NCI-H2081 treated with DMSO at 0.1 percent for 48 hours (cell line): ENCODE measurements at regions not wholly inside any gene's neighbourhood (a gene's known extent, or its start where the extent isn't known, plus 50 kb on each side); places are given as distances from the start of the nearest gene placed in this dataset.
"Not testable (repeated sequence)": the region's sequence is repeated elsewhere in the genome, so short reads cannot be mapped to it uniquely, and the experiment has no call there.

ENCODE experiments used
- DNase-seq: peaks from one replicate; lab custom pipeline; 2025; lab: John Stamatoyannopoulos, UW

DNA sequence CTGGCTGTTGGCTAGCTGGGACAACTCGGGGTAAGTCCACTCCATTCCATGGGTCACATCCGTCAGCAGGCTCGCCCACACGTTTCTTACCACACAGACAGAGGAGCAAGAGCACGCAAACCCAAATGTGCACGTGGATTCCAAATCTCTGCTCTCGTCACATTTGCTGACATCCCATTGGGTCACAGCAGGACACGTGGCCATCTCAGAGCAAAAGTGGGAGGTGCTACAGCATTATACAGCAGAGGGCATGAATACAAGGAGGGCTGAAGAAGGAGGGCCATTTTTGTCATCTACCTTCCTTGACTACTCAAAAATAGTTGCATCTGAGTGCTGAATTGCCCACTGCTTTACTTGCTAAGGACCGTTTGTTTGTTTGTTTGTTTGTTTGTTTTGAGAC, 84.7 kb downstream of the RBBP6 start:
- no peak for DNase-seq

DNA sequence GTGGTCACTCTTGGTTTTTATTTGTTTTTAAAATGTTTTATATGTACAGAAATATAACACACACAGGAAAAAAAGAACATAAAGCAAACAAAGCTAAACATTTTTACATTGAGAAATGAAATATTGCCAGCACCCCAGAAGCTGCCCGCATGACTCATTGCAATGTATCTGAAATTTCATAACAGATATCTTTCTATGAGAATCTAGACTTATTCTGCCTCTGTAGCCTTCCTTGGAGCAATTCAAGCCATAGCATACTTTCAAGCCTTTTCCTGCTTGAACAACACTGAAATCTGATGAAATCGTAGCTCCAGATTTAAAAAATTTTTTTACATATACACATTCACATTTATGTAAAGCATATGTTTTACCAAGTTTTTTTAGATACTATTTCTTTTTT, 86.9 kb downstream of the RBBP6 start:
- no peak for DNase-seq

DNA sequence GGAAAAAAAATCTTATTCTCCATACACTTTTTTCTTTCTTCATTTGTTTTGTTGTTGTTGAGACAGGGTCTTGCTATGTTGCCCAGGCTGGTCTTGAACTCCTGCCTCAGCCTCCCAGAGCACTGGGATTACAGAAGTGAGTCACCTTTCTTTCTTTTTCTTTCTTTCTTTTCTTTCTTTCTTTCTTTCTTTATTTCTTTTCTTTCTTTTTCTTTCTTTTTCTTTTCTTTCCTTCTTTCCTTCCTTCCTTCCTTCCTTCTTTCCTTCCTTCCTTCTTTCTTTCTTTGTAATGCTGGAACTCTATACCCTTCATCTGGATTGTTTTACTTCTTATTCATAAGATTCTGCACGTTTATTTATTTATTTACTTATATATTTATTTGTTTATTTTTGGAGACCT, 94.5 kb upstream of the TNRC6A start:
- DNase-seq = no peak

DNA sequence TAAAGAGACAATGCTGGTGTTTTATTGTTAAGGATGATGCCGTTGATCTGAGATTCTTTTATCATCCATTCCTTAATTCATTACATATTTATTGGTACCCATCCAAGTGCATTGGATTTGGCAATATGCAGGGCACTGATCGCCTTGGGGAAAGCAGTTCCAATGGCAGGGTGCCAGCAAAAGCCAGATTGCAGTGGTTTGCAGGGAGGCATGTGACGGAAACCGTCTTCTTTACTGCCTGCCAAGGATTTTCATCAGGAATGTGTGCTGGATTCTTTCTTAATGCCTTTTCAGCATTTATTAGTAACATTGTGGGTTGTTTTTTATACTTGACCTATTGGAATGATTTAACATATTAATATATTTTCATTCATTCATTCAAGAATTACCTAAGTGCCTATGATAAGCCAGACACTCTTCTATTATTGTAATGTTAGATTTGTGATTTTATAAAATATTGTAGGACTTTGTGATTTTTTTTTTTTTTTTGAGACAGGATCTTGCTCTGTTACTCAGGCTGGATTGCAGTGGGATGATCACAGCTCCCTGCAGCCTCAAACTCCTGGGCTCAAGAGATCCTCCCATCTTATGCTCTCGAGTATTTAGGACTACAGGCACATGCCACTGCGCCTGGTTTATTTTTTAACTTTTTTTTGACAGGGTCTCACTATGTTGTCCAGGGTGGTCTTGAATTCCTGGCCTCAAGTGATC, 93.4 kb upstream of the TNRC6A start:
- DNase-seq = no peak

DNA sequence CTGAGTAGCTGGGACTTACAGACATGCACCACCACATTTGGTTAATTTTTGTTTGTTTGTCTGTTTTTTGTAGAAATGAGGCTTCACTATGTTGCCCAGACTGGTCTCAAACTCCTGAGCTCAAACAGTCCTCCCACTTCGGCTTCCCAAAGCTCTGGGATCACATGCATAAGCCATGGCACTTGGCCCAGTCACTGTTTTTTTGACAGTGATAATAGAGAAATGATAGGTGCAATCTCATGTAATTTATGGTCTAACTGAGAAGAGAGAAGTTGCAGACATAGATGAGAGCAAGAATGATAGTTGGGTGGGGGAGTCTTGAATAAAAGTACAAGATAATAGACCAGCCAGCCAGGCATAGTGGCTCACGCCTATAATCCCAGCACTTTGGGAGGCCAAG, 89.7 kb upstream of the TNRC6A start:
- DNase-seq = no peak

DNA sequence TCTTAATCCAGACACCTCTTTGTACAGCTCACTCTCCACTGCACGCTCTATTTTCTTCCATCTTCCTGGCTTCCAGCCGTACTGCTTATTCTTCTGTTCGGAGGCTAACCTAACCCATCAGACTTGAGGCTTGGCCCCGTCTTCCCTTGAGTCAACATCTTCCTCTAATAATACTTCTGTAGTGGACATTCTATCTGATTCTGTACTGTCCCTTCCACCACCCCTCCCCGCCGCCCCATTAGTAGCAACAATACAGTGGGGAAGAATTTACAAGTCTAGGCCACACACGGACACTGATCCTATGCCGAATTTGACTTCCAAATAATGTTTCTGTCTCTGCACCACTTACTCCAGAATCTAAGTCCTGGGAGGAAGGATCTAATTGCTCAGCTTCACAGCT, 86.0 kb upstream of the TNRC6A start:
- no peak for DNase-seq

DNA sequence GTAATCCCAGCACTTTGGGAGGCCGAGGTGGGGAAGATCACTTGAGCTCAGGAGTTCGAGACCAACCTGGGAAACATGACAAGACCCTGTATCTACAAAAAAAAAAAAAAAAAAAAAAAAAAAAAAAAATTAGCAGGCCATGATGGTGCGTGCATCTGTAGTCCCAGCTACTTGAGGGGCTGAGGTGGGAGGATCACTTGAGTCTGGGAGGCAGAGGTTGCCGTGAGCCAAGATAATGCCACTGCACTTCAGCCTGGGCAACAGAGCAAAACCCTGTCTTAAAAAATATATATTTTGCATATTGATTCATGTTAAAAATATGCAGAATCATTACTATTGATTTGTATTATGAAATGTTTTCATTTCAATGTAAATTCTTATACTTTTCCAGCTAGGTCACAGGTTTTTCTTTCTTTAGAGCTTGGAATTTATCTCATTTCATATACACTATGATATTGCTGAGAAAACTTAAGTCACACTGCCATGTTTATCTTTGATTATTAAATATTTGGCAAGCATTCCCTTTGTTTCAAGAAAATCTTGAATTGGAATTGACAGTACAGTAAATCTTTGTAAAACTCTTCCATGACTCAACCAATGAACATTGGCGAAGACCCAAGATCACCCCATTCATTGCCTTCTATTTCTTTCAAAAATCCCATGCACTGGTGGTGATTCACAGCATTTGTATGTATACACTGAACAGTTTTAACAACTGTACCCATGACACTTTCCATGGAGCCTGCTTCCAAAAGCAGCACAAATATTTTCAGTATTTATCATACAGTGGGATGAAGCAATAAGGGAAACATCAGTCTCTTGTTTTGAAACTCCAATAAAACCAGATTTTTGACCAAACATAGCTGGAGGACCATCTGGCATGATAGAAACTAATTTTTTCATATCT, 83.5 kb upstream of the TNRC6A start:
- no peak for DNase-seq

DNA sequence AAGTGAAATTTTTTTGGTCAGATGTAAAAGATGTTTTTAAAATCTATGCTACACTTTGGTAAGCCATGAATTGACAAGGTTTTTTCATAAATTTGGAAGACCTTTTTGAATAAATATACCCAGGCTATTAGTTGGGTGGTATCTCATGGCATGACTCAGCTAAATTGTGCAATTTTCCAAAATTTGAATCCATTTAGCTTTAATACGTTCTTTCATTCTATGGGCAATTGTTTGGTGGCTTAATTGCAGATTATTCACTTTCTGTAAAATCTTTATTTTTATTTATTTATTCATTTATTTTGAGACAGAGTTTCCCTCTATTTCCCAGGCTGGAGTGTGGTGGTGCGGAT, 82.8 kb upstream of the TNRC6A start:
- no peak for DNase-seq

DNA sequence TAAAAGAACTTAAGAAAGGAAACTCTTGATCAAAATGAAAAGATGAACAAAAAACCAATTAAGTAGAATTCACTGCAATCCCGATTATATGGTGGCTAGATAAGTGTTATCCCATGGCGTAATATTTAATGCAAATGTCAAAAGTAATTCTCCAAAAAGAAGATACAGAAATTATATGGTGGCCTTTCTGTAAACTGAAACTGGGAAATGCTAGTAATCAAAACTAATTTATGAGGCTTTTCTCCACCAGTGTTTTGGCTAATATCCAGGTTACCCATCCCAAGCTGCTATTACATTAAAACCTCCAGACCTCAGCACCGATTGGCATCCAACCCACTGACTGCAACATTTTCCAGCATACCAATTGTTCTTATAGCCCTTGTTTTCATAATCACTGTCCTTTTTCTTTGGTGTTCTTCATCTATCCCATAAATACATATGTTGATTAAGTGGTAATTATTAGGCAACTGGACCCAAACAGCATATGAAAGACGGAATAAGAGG, 77.2 kb upstream of the TNRC6A start:
- DNase-seq = no peak

DNA sequence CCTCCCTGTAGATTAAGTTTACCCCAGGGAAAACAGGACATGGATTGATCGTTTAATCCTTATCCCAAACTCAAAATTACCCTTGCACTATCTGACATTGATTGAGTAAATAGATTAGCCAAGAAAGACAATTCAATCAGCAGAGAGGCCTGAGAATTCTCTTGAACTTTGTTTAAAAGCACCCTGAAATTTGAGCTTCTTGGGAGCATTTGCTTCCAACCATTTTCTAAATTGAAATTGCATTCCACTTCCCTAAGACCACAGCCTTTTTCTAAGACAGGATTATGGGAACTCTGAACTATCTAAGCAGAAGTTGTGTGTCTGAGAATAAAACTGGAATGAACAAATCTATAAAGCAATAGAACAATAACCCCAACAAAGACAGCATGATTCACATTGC, 76.6 kb upstream of the TNRC6A start:
- DNase-seq = no peak

DNA sequence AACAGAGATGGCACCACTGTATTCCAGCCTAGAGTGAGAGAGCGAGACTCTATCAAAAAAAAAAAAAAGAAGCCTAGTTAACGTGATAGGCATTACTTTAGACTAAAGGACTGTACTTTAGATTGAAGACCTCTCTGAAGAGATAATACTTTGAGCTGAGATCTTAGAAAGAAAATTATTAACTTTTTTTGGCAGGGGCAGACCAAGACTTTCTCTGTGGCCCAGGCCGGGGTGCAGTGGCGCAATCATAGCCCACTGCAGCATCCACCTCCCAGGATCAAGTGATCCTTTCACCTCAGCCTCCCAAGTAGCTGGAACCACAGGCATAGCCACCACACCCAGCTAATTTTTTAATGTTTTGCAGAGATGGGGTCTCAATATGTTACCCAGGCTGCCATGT, 75.7 kb upstream of the TNRC6A start:
- DNase-seq = no peak

DNA sequence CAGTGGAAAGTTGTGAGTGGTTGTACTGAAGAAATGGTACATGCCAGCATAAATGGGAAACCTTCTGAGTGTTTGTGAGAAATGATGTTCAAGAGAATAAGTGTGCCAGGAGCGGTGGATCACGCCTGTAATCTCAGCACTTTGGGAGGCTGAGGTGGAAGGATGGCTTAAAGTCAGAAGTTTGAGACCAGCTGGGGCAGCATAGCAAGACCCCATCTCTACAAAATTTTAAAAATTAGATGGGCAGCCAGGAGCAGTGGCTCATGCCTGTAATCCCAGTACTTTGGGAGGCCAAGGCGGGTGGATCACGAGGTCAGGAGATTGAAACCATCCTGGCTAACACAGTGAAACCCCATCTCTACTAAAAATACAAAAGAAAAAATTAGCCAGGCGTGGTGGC, 63.5 kb upstream of the TNRC6A start:
- not testable (repeated sequence) for DNase-seq

DNA sequence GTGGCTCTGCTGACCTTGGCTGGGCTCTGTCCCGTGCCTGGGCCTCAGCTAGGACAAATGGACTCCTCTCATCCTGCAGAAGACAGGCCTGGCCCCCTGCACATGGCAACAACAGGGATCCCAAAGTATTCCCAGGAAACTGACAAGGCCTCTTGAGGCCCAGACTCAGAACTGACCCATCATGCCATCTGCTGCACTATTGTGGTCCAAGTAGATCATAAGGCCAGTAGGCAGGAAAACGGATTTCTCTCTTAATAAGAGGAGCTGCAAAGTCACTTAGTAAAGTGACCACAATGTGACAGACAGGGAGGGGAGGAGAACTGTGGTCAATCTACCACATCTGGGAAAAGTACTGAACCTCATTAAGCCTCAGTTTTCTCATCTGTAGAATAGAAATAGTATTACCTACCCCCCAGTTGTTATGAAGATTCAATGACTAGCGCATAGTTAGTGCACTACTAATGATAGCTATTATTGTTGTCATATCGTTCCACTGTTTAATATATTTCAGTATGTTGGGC, 62.1 kb upstream of the TNRC6A start:
- DNase-seq = no peak

DNA sequence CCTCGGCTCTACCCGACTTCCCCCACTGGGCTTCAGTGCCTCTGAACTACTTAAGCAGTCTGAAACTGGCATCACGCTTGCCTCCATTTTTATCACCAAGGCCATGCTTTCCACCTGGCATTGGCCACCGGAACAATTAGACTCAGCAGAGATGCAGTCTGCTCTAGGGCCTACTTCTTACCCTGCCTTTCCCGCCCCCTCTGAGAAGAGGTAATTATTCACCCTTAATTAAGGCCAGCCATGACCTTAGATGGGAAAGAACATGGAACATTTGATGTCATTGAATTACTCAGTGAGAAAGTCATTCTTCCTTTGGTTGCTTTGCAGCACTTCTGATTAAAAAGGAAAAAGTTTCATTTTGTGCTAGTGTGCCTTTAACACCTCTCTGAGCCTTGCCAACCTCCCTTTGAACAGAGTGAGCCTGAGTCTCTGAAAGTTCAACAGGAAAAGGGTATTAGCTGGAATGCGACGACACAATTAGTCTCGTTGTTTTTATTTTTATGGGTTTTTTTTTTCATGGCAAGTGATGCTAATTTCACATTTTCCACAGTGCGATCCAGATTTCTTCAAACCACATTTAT, 60.9 kb upstream of the TNRC6A start:
- DNase-seq = no peak

DNA sequence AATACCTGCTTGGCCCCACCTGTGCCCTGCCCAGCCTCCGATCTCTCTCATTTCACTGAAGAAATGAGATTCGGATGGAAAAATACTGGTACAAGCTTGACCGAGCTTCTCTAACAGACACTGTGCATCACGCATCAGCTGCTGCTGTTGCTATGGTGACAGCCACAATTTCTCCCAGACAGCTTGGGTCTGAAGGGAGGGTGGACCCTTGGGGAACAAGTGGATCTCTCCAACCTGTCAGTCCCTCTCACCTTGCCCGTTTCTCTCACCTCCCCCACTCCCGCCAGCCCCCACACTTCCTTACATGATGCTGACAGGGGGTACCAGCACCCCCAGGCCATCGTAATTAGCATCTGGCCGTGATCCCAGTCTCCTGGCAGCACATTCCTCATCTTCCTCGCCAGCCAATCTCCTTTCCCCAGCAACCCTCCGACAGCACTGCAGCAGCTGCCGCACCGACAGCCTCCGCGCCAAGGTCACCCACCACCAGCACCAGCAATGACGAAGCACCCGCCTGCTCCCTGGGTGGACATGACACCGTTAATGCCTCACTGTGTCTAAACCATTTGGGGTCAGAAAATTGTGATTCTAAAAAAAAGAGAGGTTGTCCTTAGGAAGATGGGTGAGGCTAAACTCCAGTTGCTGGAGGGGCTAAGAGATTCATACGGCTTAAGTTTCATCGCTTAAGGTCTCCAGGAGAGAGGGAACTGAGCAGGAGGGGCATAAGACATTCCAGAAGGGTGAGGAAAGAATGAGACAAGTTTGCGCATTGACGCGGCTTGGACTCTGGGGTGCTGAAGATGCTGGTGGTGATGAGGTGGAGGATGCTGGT, 58.6 kb upstream of the TNRC6A start:
- DNase-seq = peak; percentile 18

DNA sequence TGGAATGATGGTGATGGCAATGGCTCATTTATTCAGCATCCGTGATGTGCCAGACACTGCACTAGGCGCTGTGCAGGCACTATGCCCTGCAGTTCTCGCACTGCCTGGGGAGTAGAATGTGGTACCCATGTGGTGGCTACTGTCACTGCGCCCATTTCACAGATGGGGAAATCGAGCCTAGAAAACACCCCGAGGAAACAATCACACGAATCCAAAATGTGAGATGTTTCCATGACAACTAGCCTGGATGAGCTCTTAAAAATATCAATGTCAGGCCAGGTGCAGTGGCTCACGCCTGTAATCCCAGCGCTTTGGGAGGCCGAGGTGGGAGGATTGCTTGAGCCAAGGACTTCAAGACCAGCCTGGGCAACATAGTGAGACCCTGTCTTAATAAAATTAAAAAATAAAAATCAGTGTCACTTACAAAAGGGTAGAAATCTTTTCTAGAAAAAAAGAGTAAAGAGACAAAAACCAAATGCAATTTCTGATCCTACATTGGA, 57.9 kb upstream of the TNRC6A start:
- no peak for DNase-seq

DNA sequence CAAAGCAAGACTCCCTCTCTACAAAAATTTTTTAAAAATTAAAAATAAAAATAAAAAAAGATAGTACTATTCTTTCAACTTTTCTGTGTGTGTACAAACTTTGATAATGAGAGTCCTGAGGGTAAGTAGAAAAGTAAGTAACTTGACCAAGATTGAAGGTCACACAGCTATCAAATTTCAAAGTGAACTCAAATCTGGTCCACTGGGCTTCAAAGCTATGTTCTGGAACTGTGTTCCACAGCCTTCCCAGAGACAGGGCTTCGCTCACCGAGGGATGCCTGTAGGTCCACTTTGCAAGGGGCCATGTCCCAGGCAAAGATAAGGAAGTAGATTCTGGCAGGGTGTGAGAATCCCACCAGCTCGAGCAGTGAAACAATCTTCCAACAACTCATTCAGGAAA, 56.3 kb upstream of the TNRC6A start:
- DNase-seq = no peak

DNA sequence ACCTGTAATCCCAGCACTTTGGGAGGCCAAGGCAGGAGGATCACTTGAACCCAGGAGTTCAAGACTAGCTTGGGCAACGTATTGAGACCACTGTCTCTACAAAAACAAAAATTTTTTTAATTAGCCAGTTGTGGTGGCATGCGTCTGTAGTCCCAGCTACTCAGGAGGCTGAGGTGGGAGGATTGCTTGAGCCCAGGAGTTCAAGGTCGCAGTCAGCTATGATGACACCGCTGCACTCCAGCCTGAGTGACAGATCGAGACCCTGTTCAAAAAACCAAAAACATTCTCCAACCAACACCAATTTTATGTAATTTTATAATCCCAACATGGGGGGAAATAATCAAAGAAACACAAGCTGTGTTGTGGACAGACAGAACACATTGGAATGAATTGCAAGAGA, 54.6 kb upstream of the TNRC6A start:
- DNase-seq = no peak

DNA sequence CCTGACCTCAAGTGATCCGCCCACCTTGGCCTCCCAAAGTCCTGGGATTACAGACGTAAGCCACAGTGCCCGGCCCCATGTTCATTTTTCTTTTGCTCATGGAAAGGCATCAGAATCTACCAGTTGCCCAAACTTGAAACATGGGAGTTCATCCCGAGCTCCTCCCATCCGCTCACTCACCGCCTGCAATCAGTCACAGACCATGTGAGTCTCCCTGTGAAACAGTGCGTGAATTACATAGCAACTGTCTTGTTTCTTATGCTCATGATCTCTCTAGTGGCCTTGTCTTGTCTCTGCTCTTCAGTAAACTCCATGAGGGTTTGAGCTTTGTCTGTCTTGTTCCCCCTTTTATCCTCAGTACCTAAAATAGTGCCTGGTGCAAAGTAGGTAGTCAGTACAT, 52.1 kb upstream of the TNRC6A start:
- no peak for DNase-seq
